ENCODE measurements at regions not wholly inside any gene's neighbourhood (a gene's known extent, or its start where the extent isn't known, plus 50 kb on each side); places are given as distances from the start of the nearest gene placed in this dataset.
A peak's percentile ranks its signal among the peaks of the same experiment; 100 is the strongest.

DNA sequence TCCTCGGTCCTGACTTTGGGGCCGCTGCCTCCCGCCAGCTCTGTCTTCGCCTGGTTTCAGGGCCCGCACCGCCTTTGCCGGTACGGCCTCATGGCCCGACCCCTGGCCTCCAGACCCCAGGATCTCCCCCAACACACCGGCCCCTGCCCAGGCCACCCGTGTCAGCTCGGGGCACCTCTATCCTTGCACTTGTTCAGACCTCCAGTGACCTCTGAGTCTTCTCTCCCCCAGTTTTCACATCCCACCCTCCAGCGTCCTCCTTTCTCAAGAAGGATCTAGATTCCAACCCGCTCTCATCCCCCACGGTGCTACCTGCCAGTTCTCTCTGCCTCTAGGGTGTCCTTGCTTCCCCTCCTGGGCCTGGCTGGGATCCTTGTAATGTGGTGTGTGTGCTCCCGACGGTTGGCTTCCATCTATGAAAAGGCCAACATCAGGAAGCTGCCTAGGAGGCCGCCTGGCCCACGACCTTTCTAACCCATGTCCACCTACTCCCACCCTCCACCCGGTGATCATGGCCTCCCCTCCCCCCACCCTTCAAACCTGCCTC lies 61.1 kb downstream of the SPATA31C2 start:
- DNase-seq, result no peak

- DNase-seq, result peak; percentile 20
These were observed 61.8 kb downstream of the SPATA31C2 start for GRCh38 chr9:88076286-88077070.

- no peak for DNase-seq
These were observed 62.3 kb downstream of the SPATA31C2 start for GRCh38 chr9:88075966-88076285.

- DNase-seq, result no peak
These were observed 62.8 kb downstream of the SPATA31C2 start for GRCh38 chr9:88075506-88075905.

DNA sequence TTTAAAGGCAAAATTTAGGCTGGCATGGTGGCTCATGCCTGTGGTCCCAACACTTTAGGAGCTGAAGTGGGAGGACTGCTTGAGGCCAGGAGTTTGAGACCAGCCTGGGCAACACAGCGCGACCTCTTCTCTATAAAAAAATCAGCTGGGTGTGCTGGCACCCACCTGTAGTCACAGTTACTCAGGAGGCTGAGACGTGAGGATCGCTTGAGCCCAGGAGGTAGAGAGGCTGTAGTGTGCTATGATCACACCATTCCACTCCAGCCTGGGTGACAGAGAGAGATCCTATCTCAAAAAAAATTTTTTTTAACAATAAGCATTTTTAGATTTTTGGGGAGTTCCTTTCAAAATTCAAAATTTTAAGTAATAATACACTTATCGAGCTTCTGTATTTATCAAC lies 63.3 kb downstream of the SPATA31C2 start:
- DNase-seq, result no peak

- no peak for DNase-seq
These were observed 65.4 kb downstream of the SPATA31C2 start for GRCh38 chr9:88072831-88073375.

DNA sequence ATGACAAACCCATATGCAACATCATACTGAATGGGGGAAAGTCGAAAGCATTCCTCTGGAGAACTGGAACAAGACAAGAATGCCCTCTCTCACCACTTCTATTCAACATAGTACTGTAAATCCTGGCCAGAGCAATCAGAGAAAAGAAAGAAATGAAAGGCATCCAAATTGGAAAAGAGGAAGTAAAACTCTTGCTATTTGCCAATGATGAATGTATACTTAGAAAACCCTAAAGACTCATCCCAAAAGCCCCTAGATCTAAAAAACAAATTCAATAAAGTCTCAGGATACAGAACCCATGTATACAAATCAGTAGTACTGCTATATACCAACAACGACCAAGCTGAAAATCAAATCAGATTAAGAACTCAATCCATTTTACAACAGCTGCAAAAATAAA lies 66.9 kb downstream of the SPATA31C2 start:
- no peak for DNase-seq

DNA sequence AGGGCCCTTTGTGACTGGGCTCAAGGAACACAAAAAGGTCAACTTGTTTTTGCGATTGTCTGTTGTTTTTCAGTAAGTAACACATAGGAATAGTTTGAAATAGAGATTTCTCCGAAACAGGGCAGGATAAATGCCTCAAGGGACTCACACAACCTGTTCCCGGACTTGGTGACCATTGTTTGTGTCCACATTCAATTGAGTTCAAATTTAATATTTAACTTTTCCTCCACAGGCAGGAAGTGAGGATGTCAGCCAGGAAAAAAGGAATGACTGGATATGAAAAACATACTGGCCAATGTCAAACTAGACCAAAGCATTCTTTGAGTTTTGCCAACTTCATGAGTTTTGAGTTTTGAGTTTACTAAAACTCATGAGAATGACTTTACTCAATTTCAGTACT lies 72.7 kb downstream of the SPATA31C2 start:
- no peak for DNase-seq

- DNase-seq, result no peak
These were observed 73.7 kb downstream of the SPATA31C2 start for GRCh38 chr9:88064554-88064953.

DNA sequence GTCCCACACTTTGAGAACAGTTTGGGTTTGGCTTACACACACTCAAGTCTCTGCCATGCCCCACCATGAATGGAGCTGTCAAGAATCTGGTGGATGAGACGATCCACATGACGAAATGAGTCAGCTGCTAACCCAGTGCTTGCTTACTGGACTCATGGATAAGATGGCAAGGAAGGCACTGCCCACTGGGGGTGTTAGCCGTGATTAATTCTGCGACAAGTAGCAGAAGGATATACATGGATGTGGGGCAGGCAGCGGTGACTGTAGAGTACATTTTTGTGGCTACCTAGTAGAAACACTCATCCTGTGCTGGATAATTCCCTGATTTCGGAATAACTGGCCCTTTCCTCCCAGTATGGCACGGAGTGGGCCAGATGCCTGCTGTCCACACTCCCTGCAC lies 77.5 kb downstream of the SPATA31C2 start:
- DNase-seq, result no peak

- DNase-seq, result no peak
These were observed 78.8 kb downstream of the SPATA31C2 start for GRCh38 chr9:88059469-88059868.

- DNase-seq, result no peak
These were observed 81.4 kb downstream of the SPATA31C2 start for GRCh38 chr9:88056876-88057275.

DNA sequence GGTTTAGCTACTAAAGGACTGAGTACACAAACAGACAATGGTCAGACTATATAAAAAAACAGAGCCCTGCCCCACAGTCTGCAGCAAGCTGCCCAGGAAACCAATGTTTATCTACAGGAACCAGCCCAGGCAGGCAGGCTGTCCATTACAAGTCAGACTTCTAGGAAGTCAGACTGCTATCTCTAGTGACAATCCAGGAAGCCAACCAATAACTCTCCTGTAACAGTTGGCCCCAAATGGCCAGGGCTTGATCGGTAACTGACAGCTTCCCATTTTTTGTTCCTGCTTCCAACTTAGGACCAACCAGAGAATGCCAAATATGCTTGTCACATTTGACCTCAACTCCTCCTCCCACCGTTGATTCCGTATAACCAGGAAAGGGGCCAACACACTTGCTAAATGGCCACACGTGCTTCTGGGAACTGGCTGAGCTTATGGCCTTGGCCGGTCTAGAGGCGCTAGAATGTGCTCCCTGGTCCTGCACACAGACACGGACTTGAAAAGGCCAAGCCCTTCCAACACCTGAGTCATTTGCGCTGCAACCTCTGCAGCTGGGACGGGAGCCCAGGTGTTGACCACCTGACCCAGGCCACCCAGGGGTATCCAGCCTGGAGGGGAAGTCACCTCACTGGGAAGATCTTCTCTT lies 79.6 kb upstream of the CDK20 start:
- no peak for DNase-seq

DNA sequence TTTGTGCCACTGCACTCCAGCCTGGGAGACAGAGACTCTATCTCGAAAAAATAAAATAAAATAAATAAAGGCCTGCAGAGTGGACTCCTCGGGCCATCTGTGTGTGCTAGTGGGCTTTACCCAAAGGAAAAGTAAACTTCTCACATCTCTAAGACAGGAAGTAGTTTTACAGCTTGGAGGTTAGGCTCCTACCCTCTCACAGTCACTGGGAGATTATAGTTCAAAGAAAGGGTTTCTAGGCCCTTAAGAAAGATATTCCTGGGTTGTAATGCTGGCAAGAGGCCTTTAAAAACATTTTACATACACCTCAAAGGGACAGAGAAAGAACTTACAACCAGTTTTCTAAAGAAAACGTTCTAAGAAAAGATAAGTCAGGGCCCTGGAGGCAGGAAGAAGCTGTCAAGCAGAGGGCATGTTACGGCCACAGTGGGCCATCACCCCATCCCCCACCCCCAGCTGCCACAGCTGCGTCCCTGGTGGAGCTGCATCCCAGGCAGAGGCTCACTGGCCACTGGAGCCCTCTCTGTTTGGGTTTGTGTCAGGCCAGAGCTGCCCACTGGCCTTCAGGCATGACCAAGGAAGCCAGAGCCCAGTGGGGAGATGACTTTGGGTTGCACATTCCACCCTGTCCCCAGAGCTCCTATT lies 78.1 kb upstream of the CDK20 start:
- no peak for DNase-seq

GRCh38 chr9:88051138-88051537 lies 76.8 kb upstream of the CDK20 start:
- DNase-seq, result no peak

DNA sequence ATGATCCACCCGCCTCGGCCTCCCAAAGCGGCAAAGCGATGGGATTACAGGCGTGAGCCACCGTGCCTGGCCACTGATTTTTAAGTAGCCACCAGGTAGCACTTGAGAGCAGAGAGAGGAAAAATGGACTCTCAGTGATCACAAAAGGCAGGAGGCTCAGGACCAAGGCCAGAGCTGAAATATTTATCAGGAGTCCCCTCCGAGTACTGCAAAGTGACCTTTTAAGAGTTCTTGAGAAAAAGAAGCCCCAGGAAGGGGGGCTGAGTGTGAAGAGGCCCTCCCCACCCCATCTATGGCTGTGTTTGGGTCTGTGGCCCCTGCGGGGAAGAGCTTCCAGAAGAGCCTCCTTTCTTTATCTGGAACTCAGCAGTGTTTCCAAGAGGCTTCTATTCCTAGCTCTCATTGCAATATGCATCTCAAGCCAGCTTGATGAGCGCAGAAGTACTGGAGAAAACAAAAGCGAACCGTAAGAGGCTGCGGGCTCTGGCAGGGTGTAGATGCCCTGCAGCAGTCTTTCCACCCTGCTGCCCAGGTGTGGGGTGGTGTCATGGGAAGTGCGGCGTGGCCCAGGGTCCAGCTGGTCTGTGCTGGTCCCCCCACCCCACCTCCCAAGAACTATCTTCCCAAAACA lies 75.5 kb upstream of the CDK20 start:
- DNase-seq, result no peak

DNA sequence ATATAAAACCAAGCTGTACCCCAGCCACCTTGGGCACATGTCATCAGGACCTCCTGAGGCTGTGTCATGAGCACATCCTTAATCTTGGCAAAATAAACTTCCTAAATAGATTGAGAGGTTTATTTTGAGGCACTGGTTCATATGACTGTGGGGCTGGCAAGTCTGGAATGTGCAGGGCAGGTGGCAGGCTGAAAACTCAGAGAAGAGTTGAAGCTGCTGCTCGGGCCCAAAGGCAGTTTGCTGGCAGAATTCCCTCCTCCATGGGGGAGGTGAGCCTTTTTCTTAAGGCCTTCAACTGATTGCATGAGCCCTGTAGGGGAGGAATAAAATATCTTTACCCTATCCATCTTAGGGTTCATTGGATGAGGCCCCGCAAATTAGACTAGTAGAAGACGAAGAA lies 72.2 kb upstream of the CDK20 start:
- no peak for DNase-seq

- no peak for DNase-seq
These were observed 71.4 kb upstream of the CDK20 start for GRCh38 chr9:88045686-88046085.

DNA sequence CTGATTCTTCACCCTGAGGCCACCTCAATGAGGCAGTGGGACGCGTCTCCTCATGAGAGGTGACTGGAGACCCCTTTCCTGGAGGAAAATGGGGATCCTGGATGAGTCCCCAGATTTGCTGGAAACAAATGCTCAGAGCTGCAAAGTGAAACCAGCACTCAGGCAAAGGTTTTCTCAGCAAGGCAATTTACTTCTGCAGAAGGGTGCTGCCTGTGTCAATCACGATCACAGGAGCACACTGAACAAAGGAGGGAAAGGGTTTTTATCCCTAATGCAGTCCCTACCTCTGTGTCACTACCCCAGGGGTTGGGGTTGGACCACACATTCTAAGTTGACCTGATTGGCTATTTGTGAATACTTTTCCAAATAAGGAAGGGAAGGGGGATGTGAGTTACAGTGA lies 69.9 kb upstream of the CDK20 start:
- no peak for DNase-seq

GRCh38 chr9:88043647-88044046 lies 69.3 kb upstream of the CDK20 start:
- DNase-seq, result no peak

- DNase-seq, result no peak
These were observed 67.1 kb upstream of the CDK20 start for GRCh38 chr9:88041447-88041846.

DNA sequence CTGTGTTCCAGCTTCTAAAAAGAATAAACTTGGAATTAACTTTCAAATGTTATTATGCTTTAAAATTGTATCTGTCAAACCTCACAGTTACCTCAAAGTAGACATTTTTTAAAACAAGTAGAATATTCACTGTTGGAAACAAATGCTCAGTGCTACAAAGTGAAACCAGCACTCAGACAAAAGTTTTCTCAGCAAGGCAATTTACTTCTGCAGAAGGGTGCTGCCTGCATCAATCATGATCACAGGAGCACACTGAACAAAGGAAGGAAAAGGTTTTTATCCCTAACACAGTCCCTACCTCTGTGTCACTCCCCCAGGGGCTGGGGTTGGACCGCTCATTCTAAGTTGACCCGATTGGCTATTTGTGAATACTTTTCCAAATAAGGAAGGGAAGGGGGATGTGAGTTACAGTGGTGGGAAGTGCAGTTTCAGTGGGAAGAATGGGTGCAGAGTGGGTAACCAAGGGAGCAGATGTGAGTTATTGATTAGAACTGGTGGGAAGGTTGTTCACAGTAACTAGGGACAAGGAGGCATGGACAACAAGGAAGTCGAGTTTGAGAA lies 63.0 kb upstream of the CDK20 start:
- DNase-seq, result no peak

DNA sequence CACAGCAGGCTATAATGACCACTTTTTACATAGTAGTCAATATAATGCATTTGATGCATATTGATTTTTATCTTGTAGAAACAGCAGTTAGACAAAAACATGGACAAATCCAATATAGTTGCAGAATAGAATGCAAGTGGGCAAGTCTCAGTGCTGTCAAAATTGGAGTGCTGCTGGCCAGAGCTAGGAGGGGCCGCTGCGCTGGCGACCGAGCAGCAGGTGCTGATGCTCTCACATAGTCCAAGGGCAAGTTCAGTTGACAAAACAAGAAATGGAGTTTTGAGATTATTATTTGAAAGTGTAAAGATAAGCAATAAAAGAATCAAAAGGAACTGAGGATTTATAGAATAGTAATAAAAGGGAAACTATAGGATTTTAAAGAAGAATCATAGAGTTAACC lies 60.6 kb upstream of the CDK20 start:
- no peak for DNase-seq
